Right lobe of liver (tissue), 6 donors: ENCODE measurements at regions not wholly inside any gene's neighbourhood (a gene's known extent, or its start where the extent isn't known, plus 50 kb on each side); places are given as distances from the start of the nearest gene placed in this dataset.
A peak's percentile ranks its signal among the peaks of the same experiment; 100 is the strongest.
"Not testable (repeated sequence)": the region's sequence is repeated elsewhere in the genome, so short reads cannot be mapped to it uniquely, and the experiment has no call there.

ENCODE experiments used
- ATAC-seq, 4 donors: fragments of 200-7000 bp; cut with Tn5 transposase; one replicate each; pipeline ENCODE4 v1.9.1; 2020; ENCODE audit warnings: mild to moderate bottlenecking in 4 of 4, moderate library complexity in 4 of 4
- DNase-seq, 3 donors: peaks; one replicate each; pipeline ENCODE4 v3.0.0-alpha.2; 2020
- H3K27ac ChIP-seq, 3 donors: fragments of 200-600 bp; one replicate each; pipeline ENCODE4 v1.8.0; 2022
- H3K27me3 ChIP-seq, 2 donors: fragments of 200-600 bp; one replicate each; pipeline ENCODE4 v1.8.0; 2022
- H3K36me3 ChIP-seq, 4 donors: fragments of 200-600 bp; sonication (generic) in 1 of 4; one replicate each; pipeline versions ENCODE4 v1.5.1 to v1.8.0; 2017 to 2022; ENCODE audit warnings: control low read depth in 1 of 4
- H3K4me1 ChIP-seq, 4 donors: fragments of 200-600 bp; sonication (generic) in 1 of 4; one replicate each; pipeline versions ENCODE4 v1.5.1 to v1.8.0; 2017 to 2022; ENCODE audit warnings: control low read depth in 1 of 4
- H3K4me3 ChIP-seq, 3 donors: fragments of 200-600 bp; one replicate each; pipeline ENCODE4 v1.8.0; 2022
- H3K9me3 ChIP-seq, 4 donors: fragments of 200-600 bp; sonication (generic) in 1 of 4; one replicate each; pipeline versions ENCODE4 v1.5.1 to v1.8.0; 2017 to 2022; ENCODE audit warnings: control low read depth in 1 of 4
- POLR2A ChIP-seq: fragments of 450-650 bp; IDR thresholded peaks from one replicate; pipeline ENCODE4 v1.6.1; 2017; ENCODE audit warnings: antibody characterized with exemption, mild to moderate bottlenecking
- WGBS: methylation state at CpG from one replicate; pipeline ENCODE4 v1.1.6; 2018; ENCODE audit warnings: low coverage, low lambda C conversion rate; ENCODE audit not compliant: insufficient coverage; ENCODE audit errors: missing lambda C conversion rate; 5-methylcytosine and 5-hydroxymethylcytosine counted together
- intact Hi-C, 2 donors: fragments of 100-400 bp; cut with DNase I; formaldehyde crosslinking; loops; one replicate each; pipeline versions ENCODE4 v1.11.2 to v1.14.1; 2022
- TF ChIP-seq, protein P1 (sequence below), 4 donors: fragments of 200-600 bp in 3 of 4; fragments of 450-650 bp in 1 of 4; IDR thresholded peaks; one replicate each; pipeline versions ENCODE4 v1.5.1 to v1.8.0; 2016 to 2022; ENCODE audit warnings: antibody characterized with exemption in 4 of 4, mild to moderate bottlenecking in 2 of 4
- donor health status: DM: no; HTN: yes; CAD: no.
- donor health status: DM: no; HTN: no; CAD: no.
- donor health status: DM: no; HTN: no; CAD: no.
- donor health status: DM: no; HTN: yes; CAD: no.
- donor health status: DM: no; HTN: yes; CAD: no.

DNA sequence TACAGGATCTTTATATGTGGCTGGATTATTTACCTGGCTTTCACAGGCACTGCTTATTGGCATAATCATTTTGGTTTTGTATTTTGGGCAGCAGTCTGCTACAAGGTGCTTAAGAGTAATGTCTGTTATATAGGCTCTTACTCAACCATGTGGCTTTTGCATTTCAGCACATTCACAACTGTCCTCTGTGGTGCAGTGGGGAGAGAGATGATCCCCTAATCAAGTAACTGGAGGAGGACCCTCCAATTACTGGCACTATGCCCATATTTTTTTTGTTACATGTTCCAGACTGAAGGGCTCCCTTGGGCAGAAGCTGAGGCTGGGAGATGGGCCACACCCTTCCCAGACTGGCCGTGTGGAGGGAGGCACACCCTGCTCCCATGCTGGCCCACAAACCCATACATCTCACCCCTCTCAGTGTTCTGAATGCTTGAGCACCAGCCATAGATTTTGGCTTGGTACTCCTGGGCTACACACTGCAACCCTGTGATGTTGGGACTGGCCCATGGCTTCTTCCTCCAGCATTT lies 173.5 kb downstream of the FAM174A start:
- DNase-seq (no peak), ATAC-seq (peak in 2 of 4 donors; percentile 13 to 44)
- Histone ChIP-seq H3K9me3 (no peaks in the 10 kb centered on the region), H3K36me3 (no peaks in the 10 kb centered on the region), H3K4me3 (no peak overlapping the region), H3K4me1 (no peaks in the 10 kb centered on the region), H3K27ac (no peak overlapping the region), H3K27me3 (no peaks in the 10 kb centered on the region)
- no peak for TF ChIP-seq POLR2A
- TF ChIP-seq, protein P1, sequence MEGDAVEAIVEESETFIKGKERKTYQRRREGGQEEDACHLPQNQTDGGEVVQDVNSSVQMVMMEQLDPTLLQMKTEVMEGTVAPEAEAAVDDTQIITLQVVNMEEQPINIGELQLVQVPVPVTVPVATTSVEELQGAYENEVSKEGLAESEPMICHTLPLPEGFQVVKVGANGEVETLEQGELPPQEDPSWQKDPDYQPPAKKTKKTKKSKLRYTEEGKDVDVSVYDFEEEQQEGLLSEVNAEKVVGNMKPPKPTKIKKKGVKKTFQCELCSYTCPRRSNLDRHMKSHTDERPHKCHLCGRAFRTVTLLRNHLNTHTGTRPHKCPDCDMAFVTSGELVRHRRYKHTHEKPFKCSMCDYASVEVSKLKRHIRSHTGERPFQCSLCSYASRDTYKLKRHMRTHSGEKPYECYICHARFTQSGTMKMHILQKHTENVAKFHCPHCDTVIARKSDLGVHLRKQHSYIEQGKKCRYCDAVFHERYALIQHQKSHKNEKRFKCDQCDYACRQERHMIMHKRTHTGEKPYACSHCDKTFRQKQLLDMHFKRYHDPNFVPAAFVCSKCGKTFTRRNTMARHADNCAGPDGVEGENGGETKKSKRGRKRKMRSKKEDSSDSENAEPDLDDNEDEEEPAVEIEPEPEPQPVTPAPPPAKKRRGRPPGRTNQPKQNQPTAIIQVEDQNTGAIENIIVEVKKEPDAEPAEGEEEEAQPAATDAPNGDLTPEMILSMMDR (IDR thresholded peaks at IDR 0.05): no peak
- intact Hi-C loops: no loop called here
- 20% methylated on average over 1 of the region's 1 CpG for WGBS

DNA sequence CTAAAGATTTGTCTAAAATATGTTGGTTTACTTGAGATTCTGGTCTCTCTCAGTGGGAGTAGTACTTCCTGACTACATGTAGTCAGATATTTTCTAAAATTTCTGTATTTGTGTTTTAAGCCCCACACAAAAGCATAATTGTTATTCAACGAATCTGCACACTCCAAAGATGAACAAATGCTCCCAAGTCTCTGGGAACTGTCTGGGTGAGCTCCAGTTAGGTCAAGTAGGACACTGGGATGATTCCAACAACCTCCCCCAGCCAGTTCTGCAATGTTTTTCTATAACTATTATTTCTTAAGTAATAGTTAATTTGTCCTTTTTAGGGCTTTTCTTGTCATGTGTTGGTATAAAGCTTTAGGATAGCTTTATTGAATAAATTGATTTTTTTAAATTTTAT lies 174.6 kb downstream of the FAM174A start:
- whole genome bisulfite sequencing: 17% methylated on average over 1 of the region's 1 CpG
- intact Hi-C loops: no loop called here
- no peak overlapping the region for H3K4me3 ChIP-seq
- no peak for DNase-seq
- no peak overlapping the region for H3K27ac ChIP-seq
- H3K27me3 ChIP-seq: no peaks in the 10 kb centered on the region
- no peaks in the 10 kb centered on the region for H3K4me1 ChIP-seq
- no peaks in the 10 kb centered on the region for H3K9me3 ChIP-seq
- H3K36me3 ChIP-seq: no peaks in the 10 kb centered on the region
- TF ChIP-seq, protein P1 (IDR thresholded peaks at IDR 0.05): no peak
- TF ChIP-seq POLR2A: no peak
- ATAC-seq: no peak

GRCh38 chr5:100714780-100715179 lies 179.6 kb downstream of the FAM174A start:
- H3K4me1 ChIP-seq, H3K27me3 ChIP-seq, H3K9me3 ChIP-seq, ATAC-seq, H3K27ac ChIP-seq, DNase-seq, intact Hi-C loops, H3K4me3 ChIP-seq, H3K36me3 ChIP-seq: not testable (repeated sequence)
- WGBS: 51% methylated on average over 2 of the region's 2 CpGs

GRCh38 chr5:100722657-100723056 lies 180.4 kb downstream of the ST8SIA4 start:
- no peaks in the 10 kb centered on the region for H3K9me3 ChIP-seq
- TF ChIP-seq, protein P1 (IDR thresholded peaks at IDR 0.05): no peak
- no peak for TF ChIP-seq POLR2A
- H3K4me3 ChIP-seq: no peak overlapping the region
- H3K36me3 ChIP-seq: no peaks in the 10 kb centered on the region
- H3K27me3 ChIP-seq: no peaks in the 10 kb centered on the region
- H3K27ac ChIP-seq: no peak overlapping the region
- no peaks in the 10 kb centered on the region for H3K4me1 ChIP-seq
- ATAC-seq (no peak), DNase-seq (no peak)
- intact Hi-C loops: no loop called here

- ATAC-seq (no peak), DNase-seq (no peak)
- TF ChIP-seq, protein P1 (IDR thresholded peaks at IDR 0.05): no peak
- TF ChIP-seq POLR2A: no peak
- Histone ChIP-seq H3K27ac (no peak overlapping the region), H3K4me1 (no peaks in the 10 kb centered on the region), H3K9me3 (no peaks in the 10 kb centered on the region), H3K4me3 (no peak overlapping the region), H3K36me3 (no peaks in the 10 kb centered on the region), H3K27me3 (no peaks in the 10 kb centered on the region)
- intact Hi-C loops: no loop called here
Observed at GRCh38 chr5:100723229-100723628, 179.9 kb downstream of the ST8SIA4 start.
